ENCODE measurements at regions not wholly inside any gene's neighbourhood (a gene's known extent, or its start where the extent isn't known, plus 50 kb on each side); places are given as distances from the start of the nearest gene placed in this dataset.
A peak's percentile ranks its signal among the peaks of the same experiment; 100 is the strongest.

GRCh38 chr2:7539760-7540159 lies 622.5 kb downstream of the RNF144A start:
- no peak overlapping the region for H3K9ac ChIP-seq (ENCODE audit: extremely low read depth, insufficient read length, low read length)
- no peak overlapping the region for H3K4me2 ChIP-seq (ENCODE audit: insufficient read depth, insufficient read length, low read length)
- Mint-ChIP-seq H3K36me3 (ENCODE audit: insufficient read depth in 1 of 3, low read depth in 3 of 3) (peaks cover 0 to 5% (median 0%) of the 10 kb centered on the region in 3 experiments; a peak in 2 of 7 replicates), H3K9me3 (peaks cover 0 to 13% of the 10 kb centered on the region in 2 experiments; a peak in 3 of 5 replicates), H3K27me3 (ENCODE audit: low read depth) (no peaks in the 10 kb centered on the region), H3K4me3 (no peak overlapping the region), H3K27ac (no peak overlapping the region), H3K4me1 (no peaks in the 10 kb centered on the region; a peak in 1 of 4 replicates)
- no peaks in the 10 kb centered on the region for H3K4me1 ChIP-seq (ENCODE audit: insufficient read depth, low read length)
- H2AFZ ChIP-seq (ENCODE audit: low read length), result no peak overlapping the region
- H4K8ac ChIP-seq (replicated peaks; ENCODE audit: insufficient read length, low read depth, low read length), result no peak overlapping the region
- no peaks in the 10 kb centered on the region for H3K79me1 ChIP-seq (ENCODE audit: insufficient read depth, low read depth, low read length, poor library complexity, severe bottlenecking)
- H4K91ac ChIP-seq (ENCODE audit: insufficient read length, low read depth, low read length), result no peak overlapping the region
- no peak overlapping the region for H2AK5ac ChIP-seq (ENCODE audit: insufficient read length, low read length)
- peak overlapping the region; percentile 82 for H3K18ac ChIP-seq (ENCODE audit: insufficient read length, low read depth, low read length)
- WGBS (ENCODE audit: extremely low coverage, insufficient read length, low lambda C conversion rate), result no CpG with 5 or more reads among the region's 5 CpGs
- H2BK120ac ChIP-seq (ENCODE audit: low read depth, low read length, poor library complexity, severe bottlenecking), result no peak overlapping the region
- H4K20me1 ChIP-seq (ENCODE audit: control insufficient read depth, insufficient read depth, insufficient read length), result no peaks in the 10 kb centered on the region
- no peak overlapping the region for H3K4ac ChIP-seq (ENCODE audit: low read depth, low read length)
- H3K79me2 ChIP-seq (ENCODE audit: insufficient read depth, low read length), result no peaks in the 10 kb centered on the region
- H3K27me3 ChIP-seq (ENCODE audit: insufficient read depth, low read length), result no peaks in the 10 kb centered on the region
- no peak overlapping the region for H3K27ac ChIP-seq (ENCODE audit: insufficient read length, low read depth, low read length)
- H3K23me2 ChIP-seq (ENCODE audit: insufficient read length, low read depth, low read length, poor library complexity, severe bottlenecking), result no peaks in the 10 kb centered on the region
- H2BK5ac ChIP-seq (ENCODE audit: insufficient read length, low read length), result no peak overlapping the region
- no peak overlapping the region for H3K23ac ChIP-seq (ENCODE audit: insufficient read length, low read depth, low read length)
- no peak overlapping the region for H2BK20ac ChIP-seq (ENCODE audit: low read depth, low read length, poor library complexity, severe bottlenecking)
- no peak overlapping the region for H3K56ac ChIP-seq (ENCODE audit: insufficient read length, low read depth, low read length)
- no peak for TF ChIP-seq CTCF (conservative IDR thresholded peaks at IDR 0.05)
- H3T11ph ChIP-seq (ENCODE audit: low read length), result no peak overlapping the region
- no peak overlapping the region for H2BK15ac ChIP-seq (ENCODE audit: low read depth, low read length)
- no peak overlapping the region for H4K5ac ChIP-seq (ENCODE audit: insufficient read length, low read depth, low read length)
- no peak overlapping the region for H3K14ac ChIP-seq (ENCODE audit: insufficient read depth, low read length)
- no peaks in the 10 kb centered on the region for H3K9me3 ChIP-seq (ENCODE audit: control insufficient read depth, low read depth, low read length)
- H2BK12ac ChIP-seq (ENCODE audit: insufficient read length, low read depth, low read length), result no peak overlapping the region
- no peak for DNase-seq

All from H9 (cell line).